ENCODE measurements at regions not wholly inside any gene's neighbourhood (a gene's known extent, or its start where the extent isn't known, plus 50 kb on each side); places are given as distances from the start of the nearest gene placed in this dataset.

DNA sequence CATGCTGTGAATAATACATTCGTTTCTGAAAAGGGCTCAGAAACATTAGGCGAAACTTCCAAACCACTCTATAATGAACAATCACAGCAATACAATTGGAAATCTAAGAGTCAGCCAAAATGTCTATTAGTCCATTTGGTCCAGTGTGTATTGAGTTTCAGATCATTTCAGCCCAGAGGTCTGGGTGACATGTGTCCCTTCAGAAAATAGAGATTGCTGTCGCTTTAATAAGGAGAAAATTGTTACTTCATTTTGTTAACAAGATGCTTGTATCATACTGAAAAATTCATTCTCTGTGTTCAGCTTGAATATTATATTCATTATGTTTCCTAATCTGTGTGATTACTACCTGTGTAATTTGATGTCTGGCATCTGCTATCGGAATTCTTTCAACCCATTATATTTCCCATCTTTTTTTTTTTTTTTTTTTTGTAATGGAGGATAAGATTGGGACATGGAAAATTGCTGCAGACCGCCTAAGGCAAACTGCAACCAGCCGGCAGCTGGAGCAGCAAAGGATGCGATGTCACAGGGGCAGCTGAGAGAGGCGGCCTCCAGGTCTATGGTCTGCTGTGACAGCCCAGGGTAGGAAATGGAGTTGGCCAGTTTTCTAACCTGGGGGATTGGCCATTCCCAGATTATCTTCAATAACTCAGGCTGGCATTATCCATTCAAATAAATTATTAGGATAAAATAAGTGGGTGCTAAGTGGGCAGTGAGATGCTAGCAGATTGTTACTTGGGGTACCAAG lies 170.9 kb upstream of the NPVF start:
- DNase-seq: no peak

DNA sequence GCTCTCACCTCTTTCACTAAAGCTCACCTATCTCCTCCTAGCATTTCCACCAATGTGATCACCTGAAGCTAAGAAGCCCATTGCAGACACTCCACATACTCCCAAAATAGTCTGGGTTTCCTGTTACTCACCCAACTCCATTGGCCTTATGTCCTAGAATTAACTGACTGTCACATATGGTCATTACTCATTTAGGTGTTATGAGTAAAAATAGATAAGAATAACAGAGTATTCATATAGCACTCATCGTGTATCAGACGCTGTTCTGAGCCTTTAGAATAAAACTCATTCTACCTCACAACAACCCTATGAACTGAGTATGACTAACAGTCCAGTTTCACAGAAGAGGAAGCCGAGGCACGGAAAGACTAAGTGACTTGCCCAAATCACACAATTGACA lies 174.2 kb upstream of the NPVF start:
- DNase-seq: no peak

GRCh38 chr7:25405736-25406135 lies 177.4 kb upstream of the NPVF start:
- DNase-seq: no peak

DNA sequence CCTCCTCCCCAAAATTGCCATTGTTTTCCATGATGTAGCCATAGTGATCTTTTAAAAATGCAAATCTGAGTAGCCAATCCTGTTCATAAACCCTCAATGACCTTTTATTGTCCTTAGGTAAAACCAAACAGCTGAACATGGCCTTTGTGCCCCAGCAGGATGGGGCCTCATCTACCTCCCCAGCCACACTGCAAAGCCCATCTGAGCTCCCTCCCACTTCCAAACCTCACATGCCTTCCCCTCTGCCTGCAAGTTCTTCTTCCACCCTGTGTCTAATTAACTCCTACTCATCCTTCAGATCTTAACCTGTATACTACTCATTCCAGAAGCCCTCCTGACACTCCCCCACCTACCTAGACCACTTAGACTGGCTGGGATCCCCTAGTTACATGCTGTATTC lies 178.8 kb upstream of the NPVF start:
- no peak for DNase-seq

GRCh38 chr7:25408012-25408687 lies 179.9 kb upstream of the NPVF start:
- no peak for DNase-seq

DNA sequence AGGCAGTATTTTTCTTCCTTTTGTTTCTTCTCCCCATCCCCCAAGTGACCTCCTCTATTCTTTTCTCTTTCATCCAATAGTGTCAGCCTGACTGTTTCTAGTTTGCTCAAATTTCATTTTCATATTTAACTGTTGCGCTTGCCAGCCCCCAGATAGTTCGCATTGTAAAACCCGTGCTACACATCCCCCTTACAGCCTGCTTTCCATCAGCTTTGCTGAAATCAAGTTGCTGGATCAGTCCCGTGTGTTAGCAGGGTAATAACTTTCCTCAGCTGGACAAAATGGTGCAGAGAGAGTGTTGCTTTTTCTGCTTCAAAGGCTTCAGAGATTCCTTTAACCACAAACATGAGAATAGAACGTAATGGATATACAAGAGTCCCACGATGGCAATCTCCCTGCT lies 180.6 kb upstream of the NPVF start:
- no peak for DNase-seq

GRCh38 chr7:25409897-25410636 lies 181.8 kb upstream of the NPVF start:
- DNase-seq: no peak

DNA sequence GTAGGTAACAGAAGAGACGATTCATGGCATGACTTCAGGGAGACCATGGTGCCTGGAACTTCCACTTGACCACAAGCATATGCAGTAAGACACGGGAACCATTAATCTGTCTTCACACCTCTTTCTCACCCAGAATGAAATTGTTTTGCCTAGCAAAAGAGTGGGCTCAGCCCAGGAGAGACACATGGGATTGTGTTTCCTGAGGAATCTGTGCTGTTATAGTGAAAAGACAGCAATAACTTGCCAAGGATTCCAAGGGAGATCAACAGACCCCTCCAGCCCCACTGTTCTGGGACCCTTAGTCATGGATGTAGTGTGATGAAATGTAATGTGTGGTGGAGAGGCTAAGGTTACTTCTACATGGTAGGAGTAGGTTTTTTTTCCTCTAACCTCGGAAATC lies 192.5 kb upstream of the NPVF start:
- DNase-seq: no peak

DNA sequence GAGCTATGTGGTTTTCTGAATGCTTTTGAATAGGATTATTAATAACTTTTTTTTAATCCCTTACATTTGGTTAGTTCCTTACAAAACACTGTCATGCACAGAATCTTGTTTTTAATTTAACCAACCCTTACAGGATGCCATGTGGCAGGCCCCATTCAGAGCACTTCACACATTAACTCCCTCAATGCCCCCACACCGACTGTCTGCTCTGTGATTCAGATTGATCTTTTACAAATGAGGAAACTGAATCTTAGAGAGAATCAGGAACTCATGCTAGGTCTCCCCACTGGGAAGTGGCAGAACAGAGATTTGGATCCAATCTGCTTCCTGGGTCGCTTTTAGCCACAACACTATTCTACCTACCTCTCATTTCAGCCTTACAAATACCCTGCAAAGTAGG lies 195.8 kb upstream of the NPVF start:
- DNase-seq: no peak

GRCh38 chr7:25424855-25425254 lies 196.6 kb upstream of the NPVF start:
- no peak for DNase-seq

DNA sequence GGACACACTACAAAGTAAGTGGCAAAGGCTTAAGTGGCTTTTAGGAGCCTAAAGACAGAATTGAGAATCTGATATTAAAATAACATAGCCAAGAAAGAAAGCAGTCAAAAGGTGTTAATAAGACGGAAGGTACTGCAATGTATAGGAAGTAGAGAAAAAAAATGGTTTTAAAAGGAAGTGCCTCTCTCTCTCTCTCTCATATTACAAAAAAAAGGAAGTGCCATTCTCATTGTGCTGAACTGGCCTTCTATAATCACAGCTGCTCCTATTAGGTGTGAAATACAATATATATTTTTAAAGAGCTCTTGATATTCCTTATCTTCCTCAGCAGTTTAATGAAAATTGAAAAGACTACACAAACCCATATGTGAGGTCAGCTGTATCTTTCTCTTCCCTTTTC lies 199.4 kb upstream of the NPVF start:
- DNase-seq: no peak

GRCh38 chr7:25429731-25430130 lies 201.4 kb upstream of the NPVF start:
- no peak for DNase-seq

DNA sequence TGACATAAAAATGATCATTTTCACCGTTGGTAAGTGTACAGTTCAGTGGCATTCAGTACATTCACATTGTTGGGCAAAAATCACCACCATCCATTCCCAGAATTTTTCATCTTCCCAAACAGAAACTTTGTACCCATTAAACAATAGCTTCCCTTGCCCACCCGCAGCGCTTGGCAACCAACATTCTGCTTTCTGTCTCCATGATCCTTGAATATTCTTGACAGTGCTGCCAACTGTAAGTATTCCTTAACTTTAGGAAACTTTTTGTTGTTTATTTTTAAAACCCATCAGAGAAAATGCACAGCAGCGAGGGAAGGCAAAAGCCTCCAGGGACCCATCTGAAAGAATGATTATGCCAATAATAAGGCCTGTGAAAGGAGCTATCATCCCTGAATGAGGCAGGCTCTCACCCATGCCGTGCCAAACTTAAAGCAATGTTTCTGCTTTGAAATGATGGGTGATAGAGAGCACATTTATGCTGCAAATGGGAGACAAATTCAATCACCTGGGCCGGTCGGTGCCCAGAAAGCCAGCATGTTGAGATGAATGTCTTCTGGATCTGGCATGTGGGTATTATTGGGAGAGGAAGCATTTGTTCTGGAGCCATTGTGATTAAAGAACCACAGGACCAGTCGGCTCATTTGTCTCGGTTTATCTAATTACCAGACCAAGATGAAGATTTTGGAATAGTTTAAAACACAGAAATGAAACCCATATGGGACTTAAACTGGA lies 202.1 kb upstream of the NPVF start:
- no peak for DNase-seq

DNA sequence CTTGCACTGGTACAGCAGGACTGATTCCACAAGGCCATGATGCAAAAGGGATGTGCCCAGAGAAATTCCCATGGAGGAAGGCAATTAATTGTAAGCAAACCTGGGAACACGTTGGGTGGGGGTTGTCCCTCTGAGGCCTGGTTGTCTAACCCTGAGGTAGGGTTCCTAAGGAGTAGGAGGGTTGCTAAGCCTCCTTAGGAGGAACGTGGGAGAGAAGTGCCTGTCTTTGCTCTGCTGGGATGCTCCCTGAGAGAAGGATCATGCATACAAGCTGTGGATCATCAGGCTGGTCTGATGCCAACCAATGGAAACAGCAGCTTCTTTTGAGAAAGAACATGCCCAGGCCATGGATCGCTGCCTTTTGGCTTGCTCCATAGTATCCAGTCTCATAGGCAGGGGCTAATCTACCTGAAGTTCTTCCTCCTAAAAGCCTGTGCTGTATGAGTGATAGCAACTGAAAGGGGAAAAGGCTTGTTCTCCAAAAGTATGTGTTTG lies 203.7 kb upstream of the NPVF start:
- no peak for DNase-seq

- DNase-seq: no peak
Measured at GRCh38 chr7:25432807-25433206, 204.5 kb upstream of the NPVF start.

DNA sequence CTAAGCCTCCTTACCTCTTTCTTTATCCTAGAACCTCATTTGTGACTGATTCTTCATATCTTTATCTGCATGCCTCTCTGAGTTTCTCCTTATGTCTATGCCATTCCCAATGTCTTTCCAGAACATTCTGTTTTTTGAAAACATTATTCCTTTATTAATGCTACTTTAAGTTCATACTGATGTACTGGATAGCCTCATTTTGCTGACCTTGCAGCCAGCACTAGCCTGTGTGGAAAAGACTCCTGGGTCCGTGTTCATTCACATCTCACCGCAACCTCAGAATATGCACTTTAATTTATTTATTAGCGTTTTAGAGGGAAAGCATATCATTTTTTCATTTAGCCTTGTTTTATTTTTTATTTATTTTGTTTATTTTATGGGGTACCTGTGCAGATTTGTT lies 208.1 kb upstream of the NPVF start:
- DNase-seq: no peak

DNA sequence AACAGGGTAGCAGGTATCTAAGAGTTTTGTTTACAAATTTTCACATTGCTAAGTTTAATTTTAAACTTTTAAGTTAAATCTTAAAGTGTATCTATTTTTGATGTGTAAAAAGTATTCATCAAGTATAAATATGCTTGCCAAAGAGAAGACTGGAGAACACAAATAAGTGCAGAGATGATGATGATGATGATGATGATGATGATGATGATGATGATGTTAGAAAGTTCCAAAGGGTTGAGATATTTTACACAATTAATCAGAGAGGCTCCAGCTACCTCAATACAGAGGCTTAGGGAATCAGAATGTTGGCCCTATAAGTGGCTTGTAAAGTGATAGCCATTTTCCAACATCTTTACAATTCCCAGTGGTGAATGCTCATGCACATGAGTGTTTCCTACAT lies 209.0 kb upstream of the NPVF start:
- no peak for DNase-seq

DNA sequence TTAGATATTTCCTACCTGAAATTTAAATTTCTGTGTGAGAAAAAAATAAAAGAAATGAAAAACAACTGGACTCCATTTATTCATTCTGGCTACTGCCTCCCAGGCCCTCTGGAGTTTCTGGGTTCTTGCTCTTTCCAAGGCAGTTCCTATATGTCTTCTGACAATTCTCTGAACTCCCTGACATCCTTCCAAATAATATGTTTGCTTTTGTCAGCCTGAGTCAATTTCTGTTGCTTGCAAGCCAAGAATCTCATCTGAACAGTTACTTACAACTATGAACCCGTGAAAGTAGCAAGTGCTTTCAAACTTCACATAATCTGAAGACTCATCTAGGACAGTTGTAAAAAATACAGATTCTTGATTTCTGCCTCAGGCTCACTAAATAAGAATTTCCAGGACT lies 216.7 kb upstream of the NPVF start:
- no peak for DNase-seq

- DNase-seq: no peak
Measured at GRCh38 chr7:25448301-25448700, 220.0 kb upstream of the NPVF start.

GRCh38 chr7:25454020-25454419 lies 225.7 kb upstream of the NPVF start:
- no peak for DNase-seq

- DNase-seq: no peak
Measured at GRCh38 chr7:25454562-25455041, 226.3 kb upstream of the NPVF start.

DNA sequence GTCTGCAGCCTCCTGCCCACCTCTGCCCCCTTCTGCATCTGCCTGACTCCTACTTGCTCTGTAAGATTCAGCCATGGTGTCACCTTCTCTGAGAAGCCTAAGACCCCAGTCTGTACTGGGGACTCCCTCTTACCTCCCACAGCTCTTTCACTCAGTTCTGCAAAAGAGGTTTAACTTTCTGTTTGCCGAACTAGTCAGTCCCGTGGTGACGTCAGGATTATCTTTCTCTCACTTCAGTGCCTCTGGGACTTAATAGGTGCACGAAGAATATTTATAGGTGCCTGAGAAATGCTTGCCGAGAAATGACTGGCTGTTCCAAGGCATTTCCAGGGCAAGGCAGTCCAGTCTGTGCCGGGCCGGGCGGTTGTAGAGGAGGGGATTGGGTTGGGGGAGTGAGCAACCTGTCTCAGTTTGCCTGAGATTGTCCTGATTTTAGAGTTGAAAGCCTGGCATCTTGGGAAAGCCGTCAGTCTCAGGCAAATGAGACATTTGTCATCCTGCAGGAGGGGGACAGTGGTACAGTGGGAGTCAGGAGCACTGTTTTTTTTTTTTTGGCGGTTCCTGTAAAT lies 227.5 kb upstream of the NPVF start:
- no peak for DNase-seq

Data from NCI-H2171 treated with DMSO at 0.1 percent for 48 hours (cell line).